ENCODE measurements at regions not wholly inside any gene's neighbourhood (a gene's known extent, or its start where the extent isn't known, plus 50 kb on each side); places are given as distances from the start of the nearest gene placed in this dataset.

DNA sequence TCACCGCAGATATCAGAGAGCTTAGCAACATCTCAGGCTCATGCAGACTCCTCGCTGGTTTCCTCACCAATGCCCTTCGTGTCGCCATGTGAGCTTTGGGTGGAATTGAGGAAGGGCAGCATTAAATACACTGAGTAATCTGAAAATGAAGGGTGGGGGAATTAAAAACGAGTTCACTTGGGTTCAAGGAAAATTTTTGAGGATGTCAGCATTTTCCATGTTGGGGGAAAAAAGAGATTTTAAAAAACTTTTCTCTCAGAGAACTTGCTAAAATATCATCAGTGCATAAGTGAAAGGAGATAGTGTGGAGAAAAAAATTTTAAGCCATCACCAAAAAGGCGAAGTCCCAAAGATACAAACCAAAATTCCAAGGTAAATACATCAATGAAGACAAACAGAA, 359.3 kb downstream of the KCNRG start:
- TF ChIP-seq, protein P1, sequence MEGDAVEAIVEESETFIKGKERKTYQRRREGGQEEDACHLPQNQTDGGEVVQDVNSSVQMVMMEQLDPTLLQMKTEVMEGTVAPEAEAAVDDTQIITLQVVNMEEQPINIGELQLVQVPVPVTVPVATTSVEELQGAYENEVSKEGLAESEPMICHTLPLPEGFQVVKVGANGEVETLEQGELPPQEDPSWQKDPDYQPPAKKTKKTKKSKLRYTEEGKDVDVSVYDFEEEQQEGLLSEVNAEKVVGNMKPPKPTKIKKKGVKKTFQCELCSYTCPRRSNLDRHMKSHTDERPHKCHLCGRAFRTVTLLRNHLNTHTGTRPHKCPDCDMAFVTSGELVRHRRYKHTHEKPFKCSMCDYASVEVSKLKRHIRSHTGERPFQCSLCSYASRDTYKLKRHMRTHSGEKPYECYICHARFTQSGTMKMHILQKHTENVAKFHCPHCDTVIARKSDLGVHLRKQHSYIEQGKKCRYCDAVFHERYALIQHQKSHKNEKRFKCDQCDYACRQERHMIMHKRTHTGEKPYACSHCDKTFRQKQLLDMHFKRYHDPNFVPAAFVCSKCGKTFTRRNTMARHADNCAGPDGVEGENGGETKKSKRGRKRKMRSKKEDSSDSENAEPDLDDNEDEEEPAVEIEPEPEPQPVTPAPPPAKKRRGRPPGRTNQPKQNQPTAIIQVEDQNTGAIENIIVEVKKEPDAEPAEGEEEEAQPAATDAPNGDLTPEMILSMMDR (IDR thresholded peaks at IDR 0.05; ENCODE audit: low read depth, low read length), result no peak
- no peak overlapping the region for H3K4me3 ChIP-seq (ENCODE audit: low read depth, low read length)
- no peak for DNase-seq (ENCODE audit: low read depth, low spot score)
- in situ Hi-C loops (cut with HindIII; ENCODE audit: low sequenced_read_pairs), result no loop called here

DNA sequence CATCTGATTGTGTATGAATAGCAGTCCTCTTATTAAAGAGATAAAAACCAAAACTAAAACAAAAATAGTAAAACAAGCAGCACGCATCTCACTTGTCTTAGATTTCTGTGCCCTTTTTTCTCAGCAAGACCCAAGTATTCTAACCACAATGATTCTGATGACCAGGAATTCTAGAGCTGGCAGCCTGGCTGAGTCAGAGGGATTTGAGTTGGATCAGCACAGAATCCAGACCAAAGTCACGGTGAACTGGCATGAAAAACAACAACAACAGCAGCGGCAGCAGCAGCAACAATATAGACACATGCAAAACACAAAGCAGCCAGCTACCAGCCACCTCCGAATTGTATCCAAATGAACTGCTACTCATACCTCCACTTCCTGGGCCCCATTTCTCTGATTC, 360.5 kb downstream of the KCNRG start:
- H3K4me3 ChIP-seq (ENCODE audit: low read depth, low read length), result no peak overlapping the region
- peak; percentile 76 for DNase-seq (ENCODE audit: low read depth, low spot score)
- in situ Hi-C loops (cut with HindIII; ENCODE audit: low sequenced_read_pairs), result no loop called here
- TF ChIP-seq, protein P1 (IDR thresholded peaks at IDR 0.05; ENCODE audit: low read depth, low read length), result no peak

DNA sequence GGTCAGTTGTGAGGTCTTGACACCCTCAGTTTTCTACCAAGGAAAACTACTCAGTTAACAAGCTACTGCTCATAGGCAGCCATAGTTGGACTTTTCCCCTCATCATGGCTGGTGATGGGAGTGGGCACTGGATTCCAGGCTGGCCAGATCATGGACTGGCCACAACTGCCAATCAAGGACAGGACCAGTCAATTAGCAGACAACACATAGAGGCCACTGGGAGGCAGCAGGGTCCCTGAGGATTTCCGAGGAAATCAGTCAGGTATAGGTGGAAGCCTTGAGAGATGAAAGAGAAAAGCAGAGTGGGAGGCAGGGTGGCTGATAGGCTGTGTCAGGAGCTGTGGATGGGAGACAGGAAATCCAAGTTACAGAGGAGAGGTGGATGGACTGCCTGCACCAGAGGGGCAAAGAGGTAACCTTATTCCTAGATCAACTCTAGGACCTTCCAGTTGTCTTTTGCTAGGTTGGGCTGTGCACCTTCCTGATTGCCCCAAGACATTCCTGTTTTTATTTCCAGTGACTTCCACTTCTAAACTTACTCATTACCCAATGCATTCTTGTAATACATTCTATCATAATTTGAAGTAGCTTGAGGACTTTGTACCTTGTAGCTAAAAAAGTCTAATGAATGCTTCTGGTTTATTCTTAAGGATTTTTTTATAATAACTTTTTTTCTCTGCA, 361.8 kb downstream of the KCNRG start:
- TF ChIP-seq, protein P1 (IDR thresholded peaks at IDR 0.05; ENCODE audit: low read depth, low read length), result no peak
- in situ Hi-C loops (cut with HindIII; ENCODE audit: low sequenced_read_pairs), result no loop called here
- no peak overlapping the region for H3K4me3 ChIP-seq (ENCODE audit: low read depth, low read length)
- DNase-seq (ENCODE audit: low read depth, low spot score), result no peak

DNA sequence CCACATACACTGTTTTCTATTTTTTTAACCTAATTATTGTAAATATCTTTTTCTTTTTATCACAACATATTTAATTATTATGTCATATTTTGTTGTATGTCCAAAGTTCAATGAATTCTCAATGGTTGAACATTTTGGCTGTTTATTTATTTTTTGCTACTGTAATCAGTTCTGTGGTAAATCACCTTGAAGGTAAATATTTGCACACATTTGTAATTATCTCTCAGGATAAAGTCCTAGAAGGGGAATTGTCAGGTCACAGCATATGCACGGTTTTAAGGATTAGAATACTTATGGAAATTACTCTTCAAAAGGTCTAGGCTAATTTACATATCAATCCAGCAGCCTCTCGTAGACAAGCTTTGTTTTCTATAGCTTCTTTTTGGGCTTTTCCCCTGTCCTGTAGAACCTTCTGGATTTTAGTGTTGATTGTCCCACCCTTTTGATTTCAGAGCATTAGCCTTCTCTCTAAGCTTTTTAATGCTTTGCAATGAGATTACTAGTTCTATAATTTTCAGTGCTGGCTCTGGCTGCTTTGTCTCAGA, 362.6 kb downstream of the KCNRG start:
- in situ Hi-C loops (cut with HindIII; ENCODE audit: low sequenced_read_pairs), result no loop called here
- DNase-seq (ENCODE audit: low read depth, low spot score), result no peak
- no peak overlapping the region for H3K4me3 ChIP-seq (ENCODE audit: low read depth, low read length)
- TF ChIP-seq, protein P1 (IDR thresholded peaks at IDR 0.05; ENCODE audit: low read depth, low read length), result no peak

DNA sequence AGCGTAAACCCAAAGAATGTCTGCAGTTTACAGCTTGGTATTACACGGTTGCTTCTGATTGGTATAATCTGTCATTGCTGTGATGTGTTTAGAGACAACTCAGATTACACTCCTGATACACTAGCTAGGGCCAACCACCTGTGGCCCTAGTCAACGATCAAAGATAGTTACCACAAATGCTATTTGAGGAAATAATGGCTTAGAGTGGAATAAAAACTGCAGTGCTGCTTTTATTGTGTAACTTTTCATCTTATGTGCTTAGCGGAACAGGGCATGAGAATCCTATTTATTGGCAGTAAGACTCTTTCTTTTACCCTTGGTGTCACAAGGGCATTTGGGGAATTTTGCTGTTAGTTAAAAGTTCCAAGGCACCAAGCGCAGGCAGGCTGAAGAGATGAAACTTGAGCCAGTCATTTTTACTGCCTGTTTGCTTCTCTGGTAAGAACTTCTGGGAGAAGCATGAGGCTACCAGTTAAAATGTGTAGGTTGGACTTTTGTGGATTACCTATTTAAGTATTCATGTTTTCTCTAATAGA, 363.3 kb downstream of the KCNRG start:
- TF ChIP-seq, protein P1 (IDR thresholded peaks at IDR 0.05; ENCODE audit: low read depth, low read length), result no peak
- in situ Hi-C loops (cut with HindIII; ENCODE audit: low sequenced_read_pairs), result no loop called here
- H3K4me3 ChIP-seq (ENCODE audit: low read depth, low read length), result no peak overlapping the region
- DNase-seq (ENCODE audit: low read depth, low spot score), result no peak

DNA sequence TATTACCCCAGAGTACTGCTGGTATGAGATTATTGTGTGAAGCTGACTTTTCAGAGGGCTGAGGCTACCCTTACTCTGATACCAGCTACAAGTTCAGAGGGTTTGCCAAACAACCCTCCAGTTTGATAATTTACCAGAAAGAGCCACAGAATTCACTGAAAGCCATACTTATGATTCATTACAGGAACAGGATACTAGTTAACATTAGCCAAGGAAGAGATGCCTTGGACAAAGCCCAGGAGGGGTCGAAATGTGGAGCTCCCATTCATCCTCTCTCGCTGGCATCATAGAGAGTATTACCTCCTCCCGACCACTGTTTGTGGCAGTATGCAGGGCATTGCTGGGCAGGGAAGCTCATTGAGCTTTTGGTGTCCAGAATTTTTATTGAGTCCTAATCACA, 364.3 kb downstream of the KCNRG start:
- TF ChIP-seq, protein P1 (IDR thresholded peaks at IDR 0.05; ENCODE audit: low read depth, low read length), result no peak
- in situ Hi-C loops (cut with HindIII; ENCODE audit: low sequenced_read_pairs), result no loop called here
- H3K4me3 ChIP-seq (ENCODE audit: low read depth, low read length), result no peak overlapping the region
- no peak for DNase-seq (ENCODE audit: low read depth, low spot score)

All from astrocyte of the spinal cord (primary cell).